ENCODE measurements at regions not wholly inside any gene's neighbourhood (a gene's known extent, or its start where the extent isn't known, plus 50 kb on each side); places are given as distances from the start of the nearest gene placed in this dataset.

DNA sequence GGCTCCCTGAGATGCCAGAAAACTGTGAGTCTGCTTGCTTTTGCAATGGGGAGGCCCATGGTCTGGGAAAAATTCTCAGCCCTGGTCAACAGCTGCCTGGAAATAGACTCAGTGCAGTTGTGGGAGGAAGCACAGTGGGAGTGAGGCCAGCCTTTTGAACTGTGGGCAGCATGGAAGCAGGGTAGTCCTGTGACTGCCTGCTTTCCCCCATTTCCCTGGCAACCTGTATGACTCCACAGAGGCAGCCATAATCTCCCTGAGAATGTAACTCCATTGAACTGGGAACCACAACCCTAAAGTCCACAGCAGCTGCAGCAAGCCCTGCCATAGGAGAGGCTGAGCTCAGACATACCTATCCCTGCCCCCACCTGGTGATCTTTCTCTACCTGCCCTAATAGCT lies 494.6 kb upstream of the FAT3 start:
- no peak for DNase-seq

DNA sequence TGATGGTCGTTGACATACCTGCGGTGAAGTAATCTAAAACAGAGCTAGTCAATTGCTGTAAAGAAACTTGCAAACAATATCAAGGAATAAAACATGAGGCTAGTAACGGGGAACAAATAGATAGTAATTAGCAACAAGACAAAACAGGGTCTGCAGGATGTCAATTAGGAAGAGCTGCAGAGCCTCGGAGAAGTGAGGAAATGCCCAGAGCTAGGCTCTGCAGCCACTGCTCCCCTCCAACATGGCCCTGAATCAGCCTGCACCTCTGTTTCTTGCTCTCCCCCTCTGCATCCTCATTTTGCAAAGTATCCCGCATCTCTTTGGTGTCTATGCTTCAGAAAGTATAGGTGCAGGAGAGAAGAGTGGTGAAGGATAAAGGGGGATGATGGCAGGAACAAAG lies 507.4 kb upstream of the FAT3 start:
- DNase-seq = no peak

DNA sequence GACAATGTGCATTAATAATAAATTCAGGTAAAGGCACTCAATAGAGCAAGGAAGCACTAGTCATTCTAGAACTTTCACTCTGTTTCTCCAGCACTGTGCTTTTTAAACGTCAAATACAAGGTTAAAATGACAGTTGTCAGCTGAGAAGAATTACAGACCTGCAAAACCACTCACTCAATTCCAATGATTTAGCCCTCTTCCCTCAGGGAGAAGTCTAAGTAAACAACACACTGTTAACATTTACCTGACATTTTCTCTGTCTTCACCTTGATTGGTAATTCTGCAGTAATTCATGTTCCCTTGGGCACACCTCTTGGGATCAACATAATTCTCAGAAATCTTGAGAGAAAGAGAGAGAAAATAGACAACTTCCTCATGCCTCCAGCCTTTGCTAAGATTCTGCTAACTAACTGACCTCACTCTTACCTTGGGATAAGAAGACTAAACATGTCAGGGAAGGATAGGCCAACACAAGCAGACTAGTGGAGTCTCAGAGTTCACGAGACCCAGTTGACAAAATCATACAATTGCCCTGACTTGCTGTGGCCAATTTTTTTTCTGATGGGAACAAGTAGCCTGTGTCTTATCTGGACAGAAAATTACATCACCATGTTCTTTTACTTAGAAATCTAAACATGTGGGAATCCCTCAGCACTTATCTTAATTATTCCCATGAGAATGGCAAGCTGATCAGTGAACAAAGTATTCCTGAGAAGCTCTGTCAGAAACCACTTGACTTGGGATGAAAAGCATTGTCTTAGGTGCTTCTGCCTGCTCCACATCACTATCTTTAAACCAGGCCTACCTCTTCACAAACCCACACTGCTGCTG lies 516.8 kb upstream of the FAT3 start:
- DNase-seq = no peak

DNA sequence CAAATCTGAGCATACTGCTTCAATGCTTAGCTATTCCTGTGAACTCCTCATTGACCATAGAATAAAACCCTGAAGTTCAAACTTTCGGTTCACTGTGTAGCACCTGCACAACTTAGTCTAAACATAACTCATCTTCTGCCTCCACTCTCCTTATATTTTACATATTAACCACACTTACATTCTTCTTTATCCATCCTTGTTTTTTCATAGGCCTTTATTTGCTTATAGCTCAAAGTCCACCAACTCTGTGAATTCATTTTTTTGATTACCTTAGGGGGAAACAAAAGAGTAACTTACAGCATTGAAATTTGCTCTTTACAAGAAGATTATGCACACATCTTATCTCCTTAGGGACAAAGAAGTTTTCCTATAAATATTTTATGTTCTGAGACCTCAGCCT lies 521.6 kb upstream of the FAT3 start:
- DNase-seq = no peak

DNA sequence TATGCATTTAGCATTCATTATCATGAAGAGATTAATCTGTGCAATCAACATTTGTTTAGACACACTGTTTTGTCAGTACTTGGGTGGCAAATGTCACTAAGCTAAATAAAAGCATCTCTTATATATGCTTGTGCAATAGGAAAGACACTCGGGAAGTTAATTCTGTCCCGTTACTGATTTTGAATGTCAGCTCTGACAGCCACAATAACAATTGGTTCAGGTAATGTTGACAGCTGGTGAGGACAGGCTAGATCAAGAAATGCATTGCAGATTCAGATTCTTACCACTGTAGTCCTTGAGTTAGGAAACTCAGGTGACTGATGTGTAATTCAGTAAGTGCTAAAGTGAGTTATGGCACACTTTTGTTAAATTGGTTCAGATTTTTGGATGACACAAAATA lies 523.8 kb upstream of the FAT3 start:
- DNase-seq = no peak

DNA sequence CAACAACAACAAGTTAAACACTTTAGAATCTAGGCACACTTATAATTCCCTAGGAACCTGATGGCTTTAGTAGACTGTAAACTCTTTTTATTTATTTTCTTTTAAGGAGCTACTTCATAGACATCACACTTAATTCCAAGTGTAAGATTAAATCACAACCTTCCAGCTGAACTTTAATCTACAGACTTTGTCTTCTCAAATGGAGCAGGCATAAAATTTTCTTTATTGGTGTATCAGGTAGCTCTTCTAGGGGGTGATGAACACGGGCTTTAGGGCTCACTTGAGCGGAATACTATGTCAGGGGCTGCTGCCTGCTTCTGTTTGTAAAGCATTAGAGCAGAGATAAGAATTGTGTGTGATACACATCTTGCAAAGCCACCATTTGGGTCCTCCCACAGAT lies 525.8 kb upstream of the FAT3 start:
- no peak for DNase-seq

DNA sequence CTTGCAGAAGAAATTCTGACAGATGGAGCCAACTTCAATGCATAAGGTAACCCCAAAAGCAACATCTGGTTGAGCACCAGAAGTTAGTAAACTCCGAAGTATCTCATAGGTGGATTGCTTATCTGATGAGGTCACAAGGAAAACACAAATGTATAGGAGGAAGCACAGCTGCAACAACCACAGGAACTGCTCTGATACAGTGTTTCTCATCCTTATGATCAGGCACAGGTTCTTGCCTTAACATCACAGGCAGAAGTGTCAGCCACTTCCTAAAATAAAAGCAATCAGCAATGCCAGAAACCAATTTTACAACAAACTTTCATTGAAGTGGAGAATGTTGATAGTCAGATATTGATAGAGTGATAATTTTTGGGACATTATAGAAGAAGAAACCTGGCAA lies 530.3 kb upstream of the FAT3 start:
- no peak for DNase-seq

DNA sequence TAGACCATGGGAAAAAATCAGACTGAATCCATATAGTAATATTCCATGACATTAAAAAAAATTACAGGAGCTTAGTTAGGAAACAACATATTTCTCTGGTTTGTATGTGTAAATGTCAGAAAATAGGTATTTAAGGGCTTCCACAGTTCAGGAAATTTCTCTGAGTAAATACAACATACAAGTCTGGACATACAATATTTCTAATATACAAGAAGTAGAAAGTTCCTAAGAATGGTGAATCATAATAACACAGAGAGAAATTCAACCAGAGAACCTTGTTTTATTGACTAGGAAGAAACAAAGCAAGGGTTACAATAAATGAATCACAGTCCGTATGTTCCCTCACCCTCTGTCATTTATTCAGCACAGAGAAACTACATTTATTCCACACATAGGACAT lies 532.7 kb upstream of the FAT3 start:
- DNase-seq = no peak

DNA sequence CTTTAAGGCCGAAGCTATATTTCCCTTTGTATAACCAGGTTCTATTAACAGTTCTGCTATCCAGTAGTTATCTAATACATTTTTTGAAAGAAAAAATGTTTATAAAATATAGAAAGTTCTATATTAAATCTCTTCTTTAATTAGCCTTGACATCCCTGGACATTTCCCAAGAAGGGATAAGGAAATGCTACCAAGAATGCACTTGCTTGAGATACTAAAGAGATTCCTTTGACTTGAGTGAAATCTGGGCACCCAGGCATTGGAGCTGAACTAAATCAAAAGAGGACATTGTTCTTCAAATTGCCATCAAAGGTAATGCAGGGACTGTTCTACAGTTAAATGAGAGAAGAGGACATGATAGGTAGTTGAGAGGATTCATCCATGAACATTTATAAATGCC lies 535.9 kb upstream of the FAT3 start:
- no peak for DNase-seq

DNA sequence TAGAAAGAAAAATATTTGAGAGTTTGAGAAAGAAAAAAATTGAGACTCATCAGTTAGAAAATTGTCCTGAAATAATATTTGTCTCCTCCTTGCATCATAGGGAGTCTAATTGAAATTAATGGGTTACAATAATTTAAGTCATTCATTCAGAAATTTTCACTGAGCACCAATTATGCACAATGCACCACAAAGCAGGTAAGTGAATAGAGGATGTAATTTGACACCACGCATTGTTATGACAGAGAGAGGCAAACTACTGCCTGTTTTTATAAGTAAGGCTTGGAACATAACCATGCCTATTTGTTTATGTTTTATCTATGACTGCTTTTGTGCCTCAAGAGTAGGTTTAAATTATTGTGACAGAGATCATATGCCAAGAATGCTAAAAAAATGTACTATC lies 537.9 kb upstream of the FAT3 start:
- DNase-seq = no peak

DNA sequence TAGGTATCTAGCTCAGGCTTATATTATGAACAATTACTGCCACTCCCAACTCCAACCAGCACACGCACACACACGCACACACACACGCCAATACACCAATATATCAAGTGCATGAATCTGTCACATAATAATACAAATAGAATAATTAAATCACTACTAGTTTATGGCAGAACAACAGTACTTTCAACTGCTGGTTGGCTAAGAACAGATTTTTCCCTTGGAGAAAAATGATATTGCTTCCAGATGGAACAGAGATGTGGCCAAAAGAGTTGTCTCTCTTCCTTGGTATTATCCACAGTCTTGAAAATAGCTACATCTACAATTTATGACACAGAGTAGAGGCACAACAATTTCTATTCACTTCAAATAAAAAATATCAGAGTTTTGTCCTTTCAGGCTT lies 538.3 kb upstream of the FAT3 start:
- DNase-seq = no peak

DNA sequence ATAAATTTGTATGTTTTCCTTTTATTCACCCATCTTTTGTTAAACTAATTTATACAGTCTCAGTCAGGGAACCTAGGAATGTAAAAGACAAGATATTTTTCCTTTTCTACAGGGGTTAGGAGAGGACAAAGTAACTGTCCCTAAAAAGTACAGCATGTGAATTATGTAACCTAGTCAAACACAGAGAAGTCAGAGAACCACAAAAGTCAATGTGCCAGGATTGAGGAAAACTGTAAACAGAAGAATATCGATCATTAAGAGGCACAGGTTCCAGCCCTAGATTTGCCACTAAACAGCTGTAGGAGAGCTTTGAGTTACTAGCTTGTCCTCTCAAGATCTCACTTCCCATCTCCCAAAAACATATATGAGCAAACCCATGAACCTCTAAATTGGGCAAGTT lies 550.9 kb upstream of the FAT3 start:
- no peak for DNase-seq

DNA sequence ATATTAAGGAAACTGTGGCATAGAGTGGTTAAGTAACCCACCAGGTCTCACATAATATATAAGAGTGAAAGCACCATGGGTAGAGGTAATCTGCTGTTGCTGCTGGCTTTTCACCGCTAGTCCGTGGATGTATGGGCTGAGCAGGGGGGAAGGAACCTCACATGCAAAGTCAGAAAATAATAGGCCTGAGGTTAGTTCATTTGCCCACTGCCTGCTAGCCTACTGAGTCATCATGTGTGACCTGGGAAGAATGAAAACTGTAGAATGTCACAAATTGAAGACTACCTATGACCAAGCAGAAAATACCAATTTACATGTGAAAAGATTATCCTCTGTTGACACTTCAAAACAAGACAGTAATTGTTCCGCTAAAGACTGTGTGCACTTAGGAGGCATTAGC lies 560.1 kb upstream of the FAT3 start:
- no peak for DNase-seq

DNA sequence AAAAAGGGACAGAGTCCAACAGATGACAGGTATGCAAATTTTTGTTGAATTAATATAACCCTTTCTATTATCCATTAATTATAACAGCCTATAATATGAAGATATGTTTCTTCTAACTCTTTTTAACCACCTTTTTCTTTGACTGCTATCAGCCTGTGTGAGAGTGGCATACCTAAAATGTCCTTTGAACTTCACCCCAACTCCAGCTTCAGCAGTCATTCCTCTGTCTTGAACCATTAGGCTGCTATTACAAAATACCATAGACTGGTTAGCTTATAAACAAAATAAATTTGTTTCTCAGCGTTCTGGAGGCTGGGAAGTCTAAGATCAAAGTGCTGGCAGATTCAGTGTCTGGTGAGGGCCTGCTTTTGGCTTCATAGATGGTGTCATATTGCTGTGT lies 564.6 kb upstream of the FAT3 start:
- DNase-seq = no peak

DNA sequence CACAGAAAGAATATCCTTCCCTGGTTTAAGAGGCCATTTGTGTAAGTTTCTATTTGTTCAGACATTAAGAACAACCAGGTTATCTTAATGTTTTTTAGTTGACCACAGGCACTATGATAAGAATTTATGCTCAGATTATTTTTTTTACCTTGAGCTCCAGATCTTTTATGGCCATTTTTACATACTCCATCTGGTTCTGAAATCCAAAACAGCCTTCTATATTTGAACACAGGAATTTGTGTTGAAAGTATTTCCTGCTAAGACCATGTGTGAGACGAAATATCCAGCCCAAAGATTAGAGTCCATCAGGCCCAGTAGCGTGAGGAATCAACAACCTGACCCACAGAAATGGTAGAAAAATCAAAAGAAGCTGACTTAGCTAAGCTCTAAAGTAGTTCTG lies 569.9 kb upstream of the FAT3 start:
- no peak for DNase-seq

DNA sequence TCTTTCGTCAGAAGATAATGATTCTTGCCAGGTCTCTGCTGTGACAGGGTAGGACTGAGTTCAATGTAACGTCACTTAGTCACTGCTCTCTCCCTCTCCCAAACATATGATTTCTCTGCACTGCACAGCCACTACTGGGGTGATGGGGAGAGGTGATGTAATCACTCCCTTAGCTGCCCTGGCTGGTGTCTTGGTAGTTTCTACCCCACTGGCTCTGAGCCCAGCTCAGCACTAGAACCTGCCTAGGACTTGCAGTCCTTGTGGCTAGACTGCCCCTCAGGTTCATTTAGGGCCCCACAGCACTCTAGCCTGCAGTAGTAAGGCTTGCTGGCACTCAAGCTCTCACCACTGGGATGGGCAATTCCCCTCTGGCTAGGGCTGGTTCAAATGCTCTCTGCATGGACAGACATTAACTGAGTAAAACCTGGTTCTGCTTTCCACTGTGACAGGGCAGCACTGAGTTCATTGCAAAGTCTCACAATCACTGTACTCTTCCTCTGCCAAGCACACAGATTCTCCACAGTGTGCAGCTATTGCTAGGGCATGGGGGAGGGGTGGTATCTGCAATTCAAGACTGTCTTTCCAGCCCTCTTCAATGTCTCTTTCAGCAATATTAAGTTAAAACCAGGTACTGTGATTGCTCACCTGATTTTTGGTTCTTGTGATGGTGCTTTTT lies 571.4 kb upstream of the FAT3 start:
- DNase-seq = no peak

DNA sequence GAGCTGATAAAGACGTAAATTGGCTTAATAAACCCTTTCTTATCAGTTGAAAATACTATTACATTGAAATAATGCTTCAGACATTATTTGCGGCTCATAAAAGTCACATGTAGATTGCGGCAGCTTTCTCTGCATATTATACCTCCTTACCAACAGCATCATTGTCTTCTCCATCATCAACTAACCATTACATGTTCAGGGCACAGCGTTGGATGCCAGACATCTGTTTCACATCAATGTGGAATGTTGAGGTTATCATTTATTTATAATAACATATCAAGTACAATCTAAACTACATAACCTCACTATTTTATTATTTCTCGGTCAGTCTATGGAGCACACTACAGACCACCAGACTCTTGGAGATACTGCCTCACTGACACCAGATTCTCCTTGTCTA lies 573.8 kb upstream of the FAT3 start:
- no peak for DNase-seq

DNA sequence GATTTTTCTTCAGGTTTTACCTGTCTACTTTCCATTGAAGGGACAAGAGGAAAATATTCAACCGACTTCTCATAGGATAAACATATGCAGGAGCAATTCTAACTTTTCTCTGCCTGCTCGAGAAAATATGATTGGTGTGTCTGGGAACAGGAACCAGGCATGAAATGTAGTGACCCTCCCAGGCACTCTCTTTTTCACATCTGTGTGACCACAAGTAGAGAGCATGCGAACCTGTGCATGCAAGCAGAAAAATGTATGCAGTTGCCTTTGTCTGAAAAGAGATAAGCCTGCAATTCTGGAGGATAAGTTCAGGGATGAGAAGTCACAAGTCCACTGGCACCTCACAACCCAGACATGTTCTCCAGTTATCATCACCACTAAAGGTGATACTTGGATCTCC lies 583.5 kb upstream of the FAT3 start:
- DNase-seq = no peak

DNA sequence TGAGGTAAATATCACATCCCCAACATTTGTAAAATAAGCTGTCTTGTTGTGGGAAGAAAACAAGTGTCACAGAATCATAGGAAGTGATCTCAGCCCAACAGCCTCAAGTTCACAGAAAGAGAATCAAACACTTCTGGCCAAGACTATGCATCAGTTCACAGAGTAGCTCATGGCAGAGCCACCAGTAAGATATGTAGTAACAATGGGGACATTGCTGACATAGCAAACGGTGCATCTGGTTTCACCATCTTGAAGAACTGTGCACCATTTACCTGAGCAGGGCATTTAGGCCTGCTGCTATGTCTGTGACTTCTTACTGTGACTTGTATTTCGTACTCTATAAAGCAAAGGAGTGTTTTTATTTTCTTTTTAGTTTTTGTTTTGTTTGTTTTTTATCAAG lies 585.3 kb upstream of the FAT3 start:
- DNase-seq = no peak

DNA sequence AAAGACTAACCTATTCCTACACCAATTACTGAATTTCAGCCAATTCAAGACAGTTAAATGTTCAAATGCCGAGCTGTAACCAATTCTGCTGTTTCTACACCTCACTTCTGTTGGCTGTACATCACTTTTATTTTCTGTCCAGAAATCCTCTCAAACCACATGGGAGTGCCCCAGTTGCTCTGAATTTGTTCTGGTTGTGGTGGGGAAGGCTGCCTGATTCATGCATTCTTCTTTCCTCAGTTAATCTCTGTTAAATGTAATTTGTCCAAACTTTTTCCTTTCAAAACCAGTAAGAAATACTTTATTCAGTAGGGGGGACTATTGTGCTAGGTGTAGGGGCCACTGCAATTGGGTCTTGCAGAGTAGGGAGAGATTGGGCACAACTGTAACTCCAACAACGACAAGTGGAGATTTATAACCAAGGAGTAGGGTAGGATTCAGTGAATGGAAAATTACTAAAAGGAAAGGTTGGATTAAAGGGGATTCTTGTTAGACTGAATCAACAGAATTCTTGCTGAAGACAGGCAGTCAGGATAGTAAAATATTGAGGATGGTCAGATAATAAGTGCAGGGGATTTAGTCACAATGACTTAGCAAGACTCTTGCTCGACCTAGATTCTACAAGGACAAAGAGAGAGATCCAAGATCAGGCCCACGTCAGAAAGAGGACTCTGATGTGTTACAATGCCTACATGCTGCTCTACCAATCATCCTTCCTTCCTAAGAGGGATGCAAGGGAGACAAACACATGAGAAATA lies 593.5 kb upstream of the FAT3 start:
- no peak for DNase-seq

DNA sequence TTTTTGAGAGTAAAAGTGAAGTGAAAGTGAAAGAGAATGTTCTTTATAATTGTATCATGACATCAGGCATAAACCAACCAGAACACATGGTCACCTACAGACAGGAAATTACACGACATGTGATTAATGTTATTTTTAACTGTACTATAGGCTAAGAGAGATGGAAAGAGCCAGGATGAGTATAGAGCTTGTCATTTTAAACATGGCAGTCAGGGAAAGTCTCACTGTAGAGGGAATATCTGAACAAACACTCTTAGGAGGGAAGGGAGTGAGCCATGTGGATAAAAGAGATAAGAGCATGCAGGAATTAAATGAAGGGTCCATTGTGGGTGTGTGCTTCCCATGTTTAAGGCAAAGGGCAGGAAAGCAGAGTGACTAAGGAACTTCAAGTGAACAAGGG lies 599.1 kb upstream of the FAT3 start:
- DNase-seq = no peak

DNA sequence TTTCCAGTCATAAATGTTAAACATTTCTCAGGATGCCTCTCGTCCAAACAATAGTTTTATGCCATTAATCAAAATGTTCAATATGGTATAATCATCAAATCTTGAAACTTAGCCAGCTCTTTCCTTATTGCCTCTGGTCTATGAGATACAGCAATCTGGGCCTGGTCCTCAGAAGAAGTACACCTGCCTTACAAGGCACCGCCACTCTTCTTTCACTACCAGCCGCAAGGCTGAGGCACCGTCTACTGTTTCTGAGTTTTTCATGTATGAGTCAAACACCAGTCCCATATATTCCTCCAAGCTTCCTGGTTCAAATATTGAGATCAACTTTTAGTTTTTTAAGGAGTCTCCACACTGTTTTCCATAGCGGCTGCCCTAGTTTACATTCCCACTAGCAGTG lies 600.6 kb upstream of the FAT3 start:
- no peak for DNase-seq

DNA sequence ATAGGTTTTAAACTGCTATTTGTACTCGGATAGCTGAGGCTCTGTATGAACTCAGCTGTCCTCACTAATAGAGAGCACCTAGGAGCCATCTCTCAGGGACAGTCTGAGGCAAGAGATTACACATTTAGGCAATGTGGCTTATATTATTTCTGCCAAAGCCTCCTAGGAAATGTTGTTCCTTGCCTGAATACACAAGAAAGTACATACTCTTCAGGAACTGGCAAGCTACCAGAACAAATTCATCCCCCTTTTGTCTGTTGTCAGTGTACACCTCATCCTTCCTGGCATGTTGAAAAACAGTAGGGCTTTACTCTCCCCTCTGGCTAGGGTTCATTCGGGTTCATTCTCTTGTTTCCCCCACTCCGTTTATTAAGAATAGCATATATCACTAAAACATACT lies 615.9 kb upstream of the FAT3 start:
- DNase-seq = no peak

DNA sequence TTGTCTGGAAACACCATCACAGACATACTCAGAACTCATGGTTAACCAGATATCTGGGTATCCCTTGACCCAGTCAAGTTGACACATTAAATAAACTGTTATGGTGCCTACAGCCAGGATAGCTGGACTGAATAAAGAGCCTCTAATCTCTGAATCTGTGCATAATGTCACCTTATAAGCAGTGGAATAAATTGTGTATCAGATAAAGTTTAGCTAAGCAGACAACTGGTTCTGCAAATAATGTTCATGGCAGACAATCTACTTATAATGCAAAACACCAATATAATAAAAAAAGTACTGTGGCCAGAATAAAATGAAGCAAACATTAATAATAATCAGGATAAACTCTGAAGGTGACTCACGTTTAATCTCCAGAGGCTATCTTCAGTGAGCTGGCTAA lies 628.5 kb upstream of the FAT3 start:
- DNase-seq = no peak
